ENCODE measurements at regions not wholly inside any gene's neighbourhood (a gene's known extent, or its start where the extent isn't known, plus 50 kb on each side); places are given as distances from the start of the nearest gene placed in this dataset.
"Not testable (repeated sequence)": the region's sequence is repeated elsewhere in the genome, so short reads cannot be mapped to it uniquely, and the experiment has no call there.

GRCh38 chr13:74718232-74718842 lies 584.1 kb upstream of the KLF12 start:
- not testable (repeated sequence) for DNase-seq (ENCODE audit: low read depth)

- no peak for DNase-seq (ENCODE audit: low read depth)
Measured at GRCh38 chr13:74715718-74716117, 581.5 kb upstream of the KLF12 start.

GRCh38 chr13:74710006-74710405 lies 575.8 kb upstream of the KLF12 start:
- no peak for DNase-seq (ENCODE audit: low read depth)

- DNase-seq (ENCODE audit: low read depth): no peak
Measured at GRCh38 chr13:74709226-74709625, 575.0 kb upstream of the KLF12 start.

GRCh38 chr13:74708629-74709028 lies 574.4 kb upstream of the KLF12 start:
- no peak for DNase-seq (ENCODE audit: low read depth)

- DNase-seq (ENCODE audit: low read depth): no peak
Measured at GRCh38 chr13:74707291-74707690, 573.1 kb upstream of the KLF12 start.

- no peak for DNase-seq (ENCODE audit: low read depth)
Measured at GRCh38 chr13:74706801-74707200, 572.6 kb upstream of the KLF12 start.

- DNase-seq (ENCODE audit: low read depth): no peak
Measured at GRCh38 chr13:74705438-74705837, 571.2 kb upstream of the KLF12 start.

GRCh38 chr13:74703855-74704387 lies 569.7 kb upstream of the KLF12 start:
- DNase-seq (ENCODE audit: low read depth): no peak

GRCh38 chr13:74696148-74696922 lies 562.1 kb upstream of the KLF12 start:
- no peak for DNase-seq (ENCODE audit: low read depth)

- no peak for DNase-seq (ENCODE audit: low read depth)
Measured at GRCh38 chr13:74695021-74695800, 561.0 kb upstream of the KLF12 start.

- no peak for DNase-seq (ENCODE audit: low read depth)
Measured at GRCh38 chr13:74687442-74688182, 553.4 kb upstream of the KLF12 start.

GRCh38 chr13:74683411-74683810 lies 549.2 kb upstream of the KLF12 start:
- no peak for DNase-seq (ENCODE audit: low read depth)

- DNase-seq (ENCODE audit: low read depth): no peak
Measured at GRCh38 chr13:74682746-74683145, 548.5 kb upstream of the KLF12 start.

- DNase-seq (ENCODE audit: low read depth): no peak
Measured at GRCh38 chr13:74681891-74682290, 547.7 kb upstream of the KLF12 start.

GRCh38 chr13:74678308-74678965 lies 544.2 kb upstream of the KLF12 start:
- no peak for DNase-seq (ENCODE audit: low read depth)

- no peak for DNase-seq (ENCODE audit: low read depth)
Measured at GRCh38 chr13:74675972-74676371, 541.8 kb upstream of the KLF12 start.

GRCh38 chr13:74675182-74675581 lies 541.0 kb upstream of the KLF12 start:
- no peak for DNase-seq (ENCODE audit: low read depth)

- no peak for DNase-seq (ENCODE audit: low read depth)
Measured at GRCh38 chr13:74674720-74675119, 540.5 kb upstream of the KLF12 start.

GRCh38 chr13:74669149-74669548 lies 534.9 kb upstream of the KLF12 start:
- no peak for DNase-seq (ENCODE audit: low read depth)

- DNase-seq (ENCODE audit: low read depth): no peak
Measured at GRCh38 chr13:74667656-74668203, 533.5 kb upstream of the KLF12 start.

Measured in stimulated activated CD8-positive, alpha-beta memory T cell treated with anti-CD3 and anti-CD28 coated beads, Interleukin-15, amount 100 ng/mL, for 24 hours (primary cell).